HG02885 (cell line): ENCODE measurements at regions not wholly inside any gene's neighbourhood (a gene's known extent, or its start where the extent isn't known, plus 50 kb on each side); places are given as distances from the start of the nearest gene placed in this dataset.

Experiments used
- ATAC-seq: cut with Tn5 transposase; IDR thresholded peaks from one replicate; pipeline ENCODE4 v1.9.1; 2021; ENCODE audit warnings: mild to moderate bottlenecking; ENCODE audit not compliant: unreplicated experiment, poor library complexity

DNA sequence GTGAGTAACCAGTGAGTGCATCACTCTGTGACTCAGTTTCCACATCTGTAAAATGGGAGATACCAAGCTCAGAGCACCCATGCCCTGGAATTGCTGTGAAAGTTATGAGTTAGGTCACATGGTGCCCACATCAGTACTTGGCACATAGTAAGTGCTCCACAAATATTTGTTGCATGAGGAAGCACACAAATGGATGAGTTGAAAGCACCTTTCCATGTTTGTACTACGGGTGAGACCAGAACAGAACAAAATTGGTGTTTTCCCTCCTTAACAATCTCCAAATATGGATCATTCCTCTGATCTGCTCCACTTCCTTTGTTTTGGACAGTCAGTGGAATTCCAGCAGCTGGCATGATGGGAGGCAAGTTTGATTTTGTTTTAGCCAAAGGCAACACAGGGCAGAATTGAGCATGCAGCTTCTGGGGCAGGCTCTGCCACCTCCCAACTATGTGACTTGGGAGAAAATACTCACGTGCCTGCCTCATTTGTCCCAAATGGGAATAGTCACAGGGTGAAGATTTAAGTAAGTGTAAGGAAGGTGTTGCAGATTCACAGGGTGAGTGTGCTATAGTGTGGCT, 503.7 kb upstream of the SULF2 start:
- no peak for ATAC-seq

GRCh38 chr20:48287552-48288170, 502.4 kb upstream of the SULF2 start:
- no peak for ATAC-seq

- no peak for ATAC-seq
These were observed 501.8 kb upstream of the SULF2 start for GRCh38 chr20:48287021-48287494.

- ATAC-seq = no peak
These were observed 501.3 kb upstream of the SULF2 start for GRCh38 chr20:48286601-48287000.

DNA sequence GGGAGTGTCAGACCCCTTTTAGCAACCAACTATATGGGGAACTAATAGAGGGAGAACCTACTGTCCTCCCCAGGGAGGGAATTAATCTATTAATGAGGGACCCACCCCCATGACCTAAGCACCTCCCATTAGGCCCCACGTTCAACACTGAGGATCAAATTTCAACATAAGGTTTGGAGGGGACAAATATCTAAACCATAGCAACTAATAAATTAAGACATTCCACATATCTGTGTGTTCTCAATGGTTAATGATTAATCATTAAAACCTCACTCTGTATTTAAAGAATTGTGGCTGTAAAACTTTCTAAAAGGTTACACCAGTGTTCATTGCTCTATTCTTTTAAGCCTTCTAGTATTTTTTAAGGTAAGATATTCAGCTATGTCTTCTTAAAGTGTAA, 500.4 kb upstream of the SULF2 start:
- no peak for ATAC-seq

- no peak for ATAC-seq
These were observed 499.6 kb upstream of the SULF2 start for GRCh38 chr20:48284837-48285236.

- ATAC-seq = no peak
These were observed 499.0 kb upstream of the SULF2 start for GRCh38 chr20:48284315-48284714.

GRCh38 chr20:48283470-48284110, 498.3 kb upstream of the SULF2 start:
- no peak for ATAC-seq

GRCh38 chr20:48282591-48283228, 497.4 kb upstream of the SULF2 start:
- no peak for ATAC-seq

DNA sequence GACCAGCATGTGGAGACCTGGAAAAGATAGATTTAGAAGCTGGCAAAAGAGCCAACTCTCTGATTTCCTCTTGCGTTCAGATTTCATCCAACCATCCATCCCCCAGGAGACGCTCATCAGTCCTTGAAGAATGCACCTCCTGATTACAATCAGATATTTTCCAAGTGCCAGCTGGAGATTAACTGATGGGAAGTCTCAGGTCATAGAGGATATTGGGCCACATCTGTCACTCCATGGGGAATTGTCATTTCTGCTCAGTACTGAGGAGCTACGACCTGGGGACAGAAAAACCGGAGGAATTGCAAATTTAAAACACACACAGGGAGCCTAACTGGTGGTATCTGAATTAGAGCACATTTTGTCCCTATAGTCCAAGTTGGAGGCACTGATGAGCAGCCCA, 496.2 kb upstream of the SULF2 start:
- ATAC-seq = no peak

DNA sequence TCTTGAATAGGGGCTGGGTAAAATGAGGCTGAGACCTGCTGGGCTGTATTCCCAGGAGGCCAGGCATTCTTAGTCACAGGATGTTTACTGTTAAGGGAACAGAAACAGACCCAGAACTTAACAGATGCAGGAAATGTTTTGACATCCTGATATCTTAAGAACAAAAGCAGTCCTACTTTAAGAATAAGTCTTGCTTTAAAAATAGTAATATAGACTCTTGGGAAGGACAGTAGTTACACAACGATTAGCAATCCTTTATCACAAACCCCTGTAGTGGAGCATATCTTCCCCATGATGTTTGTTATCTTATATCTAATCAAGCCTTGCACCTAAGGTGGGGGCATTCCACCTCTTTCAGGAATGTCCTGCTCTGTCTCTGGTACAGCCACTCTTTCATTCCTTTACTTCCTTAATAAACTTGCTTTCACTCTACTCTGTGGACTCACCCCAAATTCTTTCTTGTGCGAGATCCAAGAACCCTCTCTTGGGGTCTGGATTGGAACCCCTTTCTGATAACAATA, 493.7 kb upstream of the SULF2 start:
- no peak for ATAC-seq

DNA sequence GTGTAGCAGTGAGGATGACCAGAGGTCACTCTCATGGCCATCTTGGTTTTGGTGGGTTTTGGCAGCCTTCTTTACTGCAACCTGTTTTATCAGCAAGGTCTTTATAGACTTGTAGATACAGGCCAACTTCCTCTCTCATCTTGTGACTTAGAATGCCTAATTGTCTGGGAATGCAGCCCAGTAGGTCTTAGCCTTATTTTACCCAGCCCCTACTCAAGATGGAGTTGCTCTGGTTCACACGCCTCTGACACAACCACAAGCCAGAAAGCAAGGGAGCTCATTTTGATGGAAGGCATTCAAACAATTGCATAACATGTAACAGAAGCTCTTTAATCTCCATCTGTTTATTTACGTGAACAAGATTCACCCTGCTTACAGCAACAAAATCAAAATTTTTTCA, 492.0 kb upstream of the SULF2 start:
- ATAC-seq = no peak

DNA sequence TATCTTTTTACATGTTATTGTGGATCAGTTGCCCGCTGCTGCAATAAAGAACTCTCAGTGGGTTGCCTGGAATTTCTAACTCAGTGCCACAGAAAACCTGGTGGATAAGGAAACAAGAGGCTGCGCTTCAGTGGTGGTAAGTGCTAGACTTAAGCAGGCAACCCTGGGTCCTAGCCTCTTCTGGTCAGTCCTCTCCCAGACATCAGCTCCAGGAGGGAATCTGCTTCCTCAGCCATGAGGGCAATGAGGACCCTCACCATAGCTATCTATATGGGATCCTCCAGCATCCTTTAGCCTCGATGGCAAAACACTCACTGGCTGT, 490.7 kb upstream of the SULF2 start:
- no peak for ATAC-seq

DNA sequence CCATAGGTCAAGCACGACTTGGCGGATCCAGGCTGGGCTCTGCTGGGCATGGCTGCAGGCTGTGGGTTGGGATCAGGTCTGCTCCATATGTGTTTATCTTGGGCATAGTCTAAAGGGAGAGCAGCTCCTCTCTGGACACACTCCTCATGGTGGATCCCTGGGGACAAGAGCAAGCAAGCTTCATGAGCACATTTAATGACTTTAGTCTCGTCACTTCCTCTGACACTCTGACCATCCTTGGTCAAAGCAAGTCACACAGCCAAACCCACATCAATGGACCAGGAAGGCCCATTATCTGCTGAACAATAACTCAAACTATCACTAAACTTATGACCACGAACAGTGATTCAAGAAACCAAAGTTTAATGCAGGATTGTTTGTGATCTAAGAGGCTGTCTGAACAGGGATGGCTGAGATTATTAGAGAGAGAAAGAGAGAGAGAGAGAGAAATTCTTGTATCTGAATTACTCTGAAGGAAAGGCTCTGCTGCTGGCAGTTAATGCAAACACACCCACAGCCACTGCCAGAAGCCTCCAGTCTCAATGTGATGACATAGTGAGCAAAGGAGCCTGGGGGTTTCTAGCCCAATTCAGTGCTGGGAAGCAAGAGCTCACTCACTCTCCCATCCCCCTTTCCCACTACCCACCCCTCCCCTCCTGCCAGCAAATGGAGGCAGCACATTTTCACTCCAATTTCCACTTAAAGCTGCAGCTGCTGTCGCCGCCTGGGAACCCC, 490.2 kb upstream of the SULF2 start:
- ATAC-seq = no peak

DNA sequence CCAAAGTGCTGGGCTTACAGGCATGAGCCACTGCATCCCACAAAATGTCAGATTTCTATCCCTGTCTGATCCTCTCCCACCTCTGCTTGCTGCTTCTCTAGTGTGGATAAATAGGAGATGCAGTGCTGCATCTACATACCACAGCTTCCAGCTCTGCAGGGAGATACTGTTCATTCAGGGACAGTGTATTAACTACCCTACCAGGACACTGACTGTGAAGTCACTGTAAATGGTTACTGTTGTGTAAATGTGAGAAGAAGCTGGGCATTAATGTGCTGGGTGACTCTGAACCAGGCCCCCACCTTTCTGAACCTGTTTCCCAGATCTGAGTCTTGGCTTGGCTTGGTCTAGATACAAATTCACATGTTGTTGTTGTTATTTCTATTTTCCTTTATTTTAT, 488.6 kb upstream of the SULF2 start:
- ATAC-seq = no peak

DNA sequence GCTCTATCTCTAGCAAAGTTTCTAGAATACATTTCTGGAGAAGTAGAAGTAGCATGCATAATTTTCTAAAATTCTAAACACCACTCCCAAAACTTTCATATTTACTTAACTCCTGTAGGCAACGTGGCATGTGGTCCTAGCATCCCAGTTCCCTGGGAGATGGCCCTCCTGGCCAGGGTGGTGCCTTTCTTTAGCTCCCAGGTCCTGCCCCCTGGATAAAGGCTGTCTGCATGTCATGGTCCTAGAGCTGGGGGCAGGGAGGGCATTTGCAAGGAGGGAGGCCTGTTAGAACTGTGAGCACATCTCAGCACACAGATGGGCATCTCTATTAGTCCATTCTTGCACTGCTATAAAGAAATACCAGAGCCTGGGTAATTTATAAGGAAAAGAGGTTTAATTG, 485.6 kb upstream of the SULF2 start:
- ATAC-seq = no peak

- ATAC-seq = no peak
These were observed 482.8 kb upstream of the SULF2 start for GRCh38 chr20:48267860-48268633.

GRCh38 chr20:48266571-48266970, 481.3 kb upstream of the SULF2 start:
- ATAC-seq = no peak

- no peak for ATAC-seq
These were observed 480.5 kb upstream of the SULF2 start for GRCh38 chr20:48265791-48266190.

GRCh38 chr20:48262955-48263354, 477.7 kb upstream of the SULF2 start:
- no peak for ATAC-seq
